Activated T-helper 17 cell treated with anti-CD3 and anti-CD28 coated beads, Interleukin-2, amount 50 U/mL, for 72 hours (primary cell): ENCODE measurements at regions not wholly inside any gene's neighbourhood (a gene's known extent, or its start where the extent isn't known, plus 50 kb on each side); places are given as distances from the start of the nearest gene placed in this dataset.

Experiments used
- ATAC-seq: fragments of 150-1000 bp; cut with Tn5 transposase; replicated peaks from 2 replicates; pipeline ENCODE4 v1.10.0; 2021; ENCODE audit warnings: mild to moderate bottlenecking, moderate library complexity
- H3K27ac Mint-ChIP-seq: one replicate; pipeline ENCODE4 v1.8.0; 2022; ENCODE audit warnings: mixed read lengths
- H3K27me3 Mint-ChIP-seq: one replicate; pipeline ENCODE4 v1.8.0; 2022; ENCODE audit warnings: mixed read lengths
- H3K36me3 Mint-ChIP-seq: one replicate; pipeline ENCODE4 v1.8.0; 2022; ENCODE audit warnings: low read depth, mild to moderate bottlenecking, mixed read lengths
- H3K4me1 Mint-ChIP-seq: one replicate; pipeline ENCODE4 v1.8.0; 2022; ENCODE audit warnings: mixed read lengths
- H3K4me3 Mint-ChIP-seq: one replicate; pipeline ENCODE4 v1.8.0; 2022; ENCODE audit warnings: mild to moderate bottlenecking, mixed read lengths
- H3K9me3 Mint-ChIP-seq: one replicate; pipeline ENCODE4 v1.8.0; 2022; ENCODE audit warnings: mixed read lengths

DNA sequence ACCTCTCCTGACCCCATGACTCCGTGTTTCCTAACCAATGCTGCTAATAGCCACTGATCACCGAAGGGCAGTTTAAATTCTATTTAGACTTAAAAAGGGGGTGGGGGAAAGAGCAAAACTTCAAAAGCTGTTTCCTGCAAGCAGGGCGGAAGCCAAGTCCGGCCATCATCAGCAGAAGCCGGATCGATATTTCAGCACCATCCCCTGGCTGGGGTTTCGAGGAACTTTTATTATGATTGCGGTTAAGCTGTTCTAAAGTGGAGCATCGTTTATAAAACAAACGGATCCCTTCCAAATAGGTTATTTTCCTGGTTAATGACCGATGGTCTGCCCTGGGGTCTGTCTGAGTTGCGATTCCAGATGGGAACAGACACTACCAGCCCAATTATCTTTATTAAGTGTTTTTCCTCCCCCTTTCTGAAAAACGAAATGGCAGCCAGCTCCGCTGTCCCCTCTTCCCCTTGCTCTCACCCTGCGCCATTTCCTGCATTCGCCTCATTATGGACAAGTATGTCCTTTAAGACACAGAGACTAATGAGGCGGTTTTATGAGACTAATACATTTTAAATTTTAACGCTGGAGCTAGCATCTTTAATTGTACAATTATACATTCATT lies 76.1 kb upstream of the IRX3 start:
- Mint-ChIP-seq H3K4me3 (no peak overlapping the region), H3K27me3 (peaks cover 23% of the 10 kb centered on the region), H3K27ac (no peak overlapping the region), H3K4me1 (no peaks in the 10 kb centered on the region), H3K36me3 (no peaks in the 10 kb centered on the region), H3K9me3 (peaks cover 4% of the 10 kb centered on the region)
- no peak for ATAC-seq

GRCh38 chr16:54361246-54361645 lies 74.7 kb upstream of the IRX3 start:
- no peak overlapping the region for H3K27ac Mint-ChIP-seq
- no peak overlapping the region for H3K4me3 Mint-ChIP-seq
- peaks cover 26% of the 10 kb centered on the region for H3K27me3 Mint-ChIP-seq
- no peaks in the 10 kb centered on the region for H3K4me1 Mint-ChIP-seq
- H3K36me3 Mint-ChIP-seq: no peaks in the 10 kb centered on the region
- peaks cover 4% of the 10 kb centered on the region for H3K9me3 Mint-ChIP-seq
- ATAC-seq: no peak

GRCh38 chr16:54360681-54361080 lies 74.1 kb upstream of the IRX3 start:
- no peaks in the 10 kb centered on the region for H3K4me1 Mint-ChIP-seq
- no peak overlapping the region for H3K27ac Mint-ChIP-seq
- no peaks in the 10 kb centered on the region for H3K36me3 Mint-ChIP-seq
- no peak overlapping the region for H3K4me3 Mint-ChIP-seq
- peaks cover 26% of the 10 kb centered on the region for H3K27me3 Mint-ChIP-seq
- ATAC-seq: no peak
- H3K9me3 Mint-ChIP-seq: peaks cover 4% of the 10 kb centered on the region

GRCh38 chr16:54359555-54359954 lies 73.0 kb upstream of the IRX3 start:
- ATAC-seq: no peak
- H3K36me3 Mint-ChIP-seq: no peaks in the 10 kb centered on the region
- H3K4me3 Mint-ChIP-seq: no peak overlapping the region
- H3K9me3 Mint-ChIP-seq: no peaks in the 10 kb centered on the region
- H3K27me3 Mint-ChIP-seq: peaks cover 23% of the 10 kb centered on the region
- no peak overlapping the region for H3K27ac Mint-ChIP-seq
- H3K4me1 Mint-ChIP-seq: no peaks in the 10 kb centered on the region

GRCh38 chr16:54359081-54359480 lies 72.5 kb upstream of the IRX3 start:
- Mint-ChIP-seq H3K27me3 (peaks cover 23% of the 10 kb centered on the region), H3K9me3 (no peaks in the 10 kb centered on the region), H3K27ac (no peak overlapping the region), H3K4me3 (no peak overlapping the region), H3K4me1 (no peaks in the 10 kb centered on the region), H3K36me3 (no peaks in the 10 kb centered on the region)
- ATAC-seq: no peak

GRCh38 chr16:54356391-54356790 lies 69.8 kb upstream of the IRX3 start:
- Mint-ChIP-seq H3K27me3 (peaks cover 16% of the 10 kb centered on the region), H3K4me3 (no peak overlapping the region), H3K9me3 (no peaks in the 10 kb centered on the region), H3K36me3 (no peaks in the 10 kb centered on the region), H3K4me1 (no peaks in the 10 kb centered on the region), H3K27ac (no peak overlapping the region)
- no peak for ATAC-seq

- H3K27me3 Mint-ChIP-seq: peaks cover 16% of the 10 kb centered on the region
- ATAC-seq: no peak
- no peaks in the 10 kb centered on the region for H3K4me1 Mint-ChIP-seq
- H3K27ac Mint-ChIP-seq: no peak overlapping the region
- no peaks in the 10 kb centered on the region for H3K9me3 Mint-ChIP-seq
- no peak overlapping the region for H3K4me3 Mint-ChIP-seq
- H3K36me3 Mint-ChIP-seq: no peaks in the 10 kb centered on the region
Measured at GRCh38 chr16:54355251-54355650, 68.7 kb upstream of the IRX3 start.

GRCh38 chr16:54353097-54353496 lies 66.5 kb upstream of the IRX3 start:
- H3K9me3 Mint-ChIP-seq: no peaks in the 10 kb centered on the region
- ATAC-seq: no peak
- H3K4me1 Mint-ChIP-seq: no peaks in the 10 kb centered on the region
- no peaks in the 10 kb centered on the region for H3K36me3 Mint-ChIP-seq
- H3K27ac Mint-ChIP-seq: no peak overlapping the region
- H3K27me3 Mint-ChIP-seq: peaks cover 18% of the 10 kb centered on the region
- H3K4me3 Mint-ChIP-seq: no peak overlapping the region

- H3K9me3 Mint-ChIP-seq: no peaks in the 10 kb centered on the region
- peaks cover 15% of the 10 kb centered on the region for H3K27me3 Mint-ChIP-seq
- no peak for ATAC-seq
- H3K4me1 Mint-ChIP-seq: no peaks in the 10 kb centered on the region
- no peak overlapping the region for H3K27ac Mint-ChIP-seq
- H3K4me3 Mint-ChIP-seq: no peak overlapping the region
- H3K36me3 Mint-ChIP-seq: no peaks in the 10 kb centered on the region
Measured at GRCh38 chr16:54351171-54351570, 64.6 kb upstream of the IRX3 start.

- H3K4me3 Mint-ChIP-seq: no peak overlapping the region
- ATAC-seq: no peak
- H3K4me1 Mint-ChIP-seq: no peaks in the 10 kb centered on the region
- no peaks in the 10 kb centered on the region for H3K9me3 Mint-ChIP-seq
- H3K27me3 Mint-ChIP-seq: peaks cover 17% of the 10 kb centered on the region
- H3K27ac Mint-ChIP-seq: no peak overlapping the region
- H3K36me3 Mint-ChIP-seq: no peaks in the 10 kb centered on the region
Measured at GRCh38 chr16:54347961-54348360, 61.4 kb upstream of the IRX3 start.

- no peaks in the 10 kb centered on the region for H3K4me1 Mint-ChIP-seq
- no peak for ATAC-seq
- no peak overlapping the region for H3K4me3 Mint-ChIP-seq
- H3K27me3 Mint-ChIP-seq: peaks cover 11% of the 10 kb centered on the region
- no peaks in the 10 kb centered on the region for H3K9me3 Mint-ChIP-seq
- no peak overlapping the region for H3K27ac Mint-ChIP-seq
- H3K36me3 Mint-ChIP-seq: no peaks in the 10 kb centered on the region
Measured at GRCh38 chr16:54346041-54346440, 59.5 kb upstream of the IRX3 start.

DNA sequence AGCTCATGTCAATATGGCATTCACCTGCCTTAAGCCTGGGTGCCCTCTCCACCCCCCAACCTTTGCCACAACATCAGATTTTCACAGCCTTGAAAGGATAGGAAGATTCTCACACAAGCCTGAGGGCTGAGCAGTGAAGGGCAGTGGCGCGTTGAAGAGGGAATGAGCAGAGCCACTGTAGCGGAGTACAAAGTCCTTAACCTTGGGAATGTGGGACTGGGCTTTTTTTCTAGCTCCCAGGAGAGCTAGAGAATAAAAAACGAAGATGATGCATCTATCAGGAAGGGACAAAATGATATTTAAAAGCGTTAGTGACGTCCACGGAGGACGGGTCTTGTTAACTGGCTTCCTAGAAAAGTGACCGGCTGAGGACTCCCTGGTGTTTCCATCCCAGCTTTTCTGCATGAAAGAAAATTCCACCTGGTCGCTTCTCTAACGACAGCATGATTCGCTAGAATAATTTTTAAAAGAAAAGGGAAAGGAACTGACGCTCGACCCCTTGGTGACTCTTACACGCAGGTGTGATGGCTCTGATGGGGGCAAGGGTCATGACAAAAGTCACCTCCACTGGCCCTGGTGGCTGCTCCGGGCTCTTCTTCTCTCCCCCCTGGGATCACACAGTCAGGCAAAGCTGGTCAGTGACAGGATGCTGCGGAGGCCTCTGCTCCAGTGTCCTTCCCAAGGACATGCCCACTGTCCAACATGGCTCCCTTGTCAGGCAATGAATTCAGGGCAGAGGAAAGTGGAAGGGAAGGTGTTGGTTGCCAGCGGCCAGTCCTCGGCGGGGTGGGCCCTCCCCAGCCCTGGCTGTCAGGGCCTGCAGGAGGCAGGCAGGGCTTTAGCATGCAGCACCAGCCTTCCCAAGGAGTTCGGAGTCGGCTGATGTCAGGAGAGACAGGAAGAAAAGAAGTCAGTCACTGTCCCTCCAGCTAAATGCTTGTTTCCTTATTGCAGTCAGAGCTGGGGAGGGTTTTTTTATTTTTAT lies 58.4 kb upstream of the IRX3 start:
- H3K4me3 Mint-ChIP-seq: no peak overlapping the region
- no peaks in the 10 kb centered on the region for H3K4me1 Mint-ChIP-seq
- H3K9me3 Mint-ChIP-seq: no peaks in the 10 kb centered on the region
- no peaks in the 10 kb centered on the region for H3K36me3 Mint-ChIP-seq
- H3K27ac Mint-ChIP-seq: no peak overlapping the region
- peaks cover 5% of the 10 kb centered on the region for H3K27me3 Mint-ChIP-seq
- no peak for ATAC-seq

- Mint-ChIP-seq H3K4me1 (no peaks in the 10 kb centered on the region), H3K27me3 (peaks cover 6% of the 10 kb centered on the region), H3K9me3 (no peaks in the 10 kb centered on the region), H3K4me3 (no peak overlapping the region), H3K36me3 (no peaks in the 10 kb centered on the region), H3K27ac (no peak overlapping the region)
- ATAC-seq: no peak
Measured at GRCh38 chr16:54342966-54343365, 56.4 kb upstream of the IRX3 start.

GRCh38 chr16:54341892-54342776 lies 55.5 kb upstream of the IRX3 start:
- no peak for ATAC-seq
- Mint-ChIP-seq H3K9me3 (no peaks in the 10 kb centered on the region), H3K27ac (no peak overlapping the region), H3K27me3 (peaks cover 6% of the 10 kb centered on the region), H3K36me3 (no peaks in the 10 kb centered on the region), H3K4me1 (no peaks in the 10 kb centered on the region), H3K4me3 (no peak overlapping the region)
